ENCODE measurements at regions not wholly inside any gene's neighbourhood (a gene's known extent, or its start where the extent isn't known, plus 50 kb on each side); places are given as distances from the start of the nearest gene placed in this dataset.

- DNase-seq (ENCODE audit: low read depth in 3 of 3, low spot score in 1 of 3), result no peak
Observed at GRCh38 chr10:130739757-130740145, 571.8 kb downstream of the TCERG1L start.

GRCh38 chr10:130740166-130740565, 571.4 kb downstream of the TCERG1L start:
- DNase-seq (ENCODE audit: low read depth in 3 of 3, low spot score in 1 of 3), result no peak

GRCh38 chr10:130740915-130741750, 570.4 kb downstream of the TCERG1L start:
- DNase-seq (ENCODE audit: low read depth in 3 of 3, low spot score in 1 of 3), result no peak

- DNase-seq (ENCODE audit: low read depth in 3 of 3, low spot score in 1 of 3), result no peak
Observed at GRCh38 chr10:130741901-130742855, 569.3 kb downstream of the TCERG1L start.

GRCh38 chr10:130742941-130743675, 568.4 kb downstream of the TCERG1L start:
- no peak for DNase-seq (ENCODE audit: low read depth in 3 of 3, low spot score in 1 of 3)

- DNase-seq (ENCODE audit: low read depth in 3 of 3, low spot score in 1 of 3), result no peak
Observed at GRCh38 chr10:130743751-130744271, 567.7 kb downstream of the TCERG1L start.

GRCh38 chr10:130744631-130745030, 566.9 kb downstream of the TCERG1L start:
- DNase-seq (ENCODE audit: low read depth in 3 of 3, low spot score in 1 of 3), result no peak

GRCh38 chr10:130745251-130745650, 566.3 kb downstream of the TCERG1L start:
- no peak for DNase-seq (ENCODE audit: low read depth in 3 of 3, low spot score in 1 of 3)

GRCh38 chr10:130745821-130746220, 565.7 kb downstream of the TCERG1L start:
- no peak for DNase-seq (ENCODE audit: low read depth in 3 of 3, low spot score in 1 of 3)

- DNase-seq (ENCODE audit: low read depth in 3 of 3, low spot score in 1 of 3), result no peak
Observed at GRCh38 chr10:130746311-130746710, 565.2 kb downstream of the TCERG1L start.

- DNase-seq (ENCODE audit: low read depth in 3 of 3, low spot score in 1 of 3), result no peak
Observed at GRCh38 chr10:130747356-130747755, 564.2 kb downstream of the TCERG1L start.

- DNase-seq (ENCODE audit: low read depth in 3 of 3, low spot score in 1 of 3), result no peak
Observed at GRCh38 chr10:130747946-130748345, 563.6 kb downstream of the TCERG1L start.

- no peak for DNase-seq (ENCODE audit: low read depth in 3 of 3, low spot score in 1 of 3)
Observed at GRCh38 chr10:130748409-130749057, 563.0 kb downstream of the TCERG1L start.

- no peak for DNase-seq (ENCODE audit: low read depth in 3 of 3, low spot score in 1 of 3)
Observed at GRCh38 chr10:130749911-130750310, 561.6 kb downstream of the TCERG1L start.

GRCh38 chr10:130750441-130750840, 561.1 kb downstream of the TCERG1L start:
- no peak for DNase-seq (ENCODE audit: low read depth in 3 of 3, low spot score in 1 of 3)

GRCh38 chr10:130751106-130751840, 560.2 kb downstream of the TCERG1L start:
- DNase-seq (ENCODE audit: low read depth in 3 of 3, low spot score in 1 of 3), result no peak

GRCh38 chr10:130751851-130752250, 559.7 kb downstream of the TCERG1L start:
- DNase-seq (ENCODE audit: low read depth in 3 of 3, low spot score in 1 of 3), result no peak

GRCh38 chr10:130756651-130757050, 554.9 kb downstream of the TCERG1L start:
- DNase-seq (ENCODE audit: low read depth in 3 of 3, low spot score in 1 of 3), result no peak

GRCh38 chr10:130757271-130757670, 554.2 kb downstream of the TCERG1L start:
- DNase-seq (ENCODE audit: low read depth in 3 of 3, low spot score in 1 of 3), result no peak
